Panc1 (cell line): ENCODE measurements at regions not wholly inside any gene's neighbourhood (a gene's known extent, or its start where the extent isn't known, plus 50 kb on each side); places are given as distances from the start of the nearest gene placed in this dataset.

ENCODE experiments used
- ATAC-seq: fragments of 200-7000 bp; cut with Tn5 transposase; 2 replicates; pipeline ENCODE4 v1.9.1; 2020; ENCODE audit warnings: mild to moderate bottlenecking, moderate library complexity
- BruUV-seq: library from RNA; stranded (reverse); fragments of 400-500 nt; replicated peaks from 2 replicates; lab custom pipeline; 2021; lab: Mats Ljungman, UMichigan
- CTCF ChIA-PET: fragments of 300-600 bp; sonication (Branson Sonifier 250); formaldehyde crosslinking; loops from one replicate; lab custom pipeline; 2022; ENCODE audit warnings: antibody characterized with exemption; lab: Charles Lee
- POLR2A ChIA-PET: fragments of 300-600 bp; sonication (Branson Sonifier 250); formaldehyde crosslinking; loops from one replicate; lab custom pipeline; 2022; ENCODE audit warnings: antibody characterized with exemption; lab: Charles Lee
- DNase-seq: peaks from one replicate; pipeline ENCODE4 v3.0.0-alpha.2; 2010; ENCODE audit warnings: low read depth, low spot score
- H3K27ac ChIP-seq: 2 replicates; pipeline ENCODE4 v1.5.1; 2011; ENCODE audit warnings: mild to moderate bottlenecking, low read length, inconsistent platforms
- H3K27me3 ChIP-seq: fragments of 200-500 bp; sonication (Bioruptor generic); 2 replicates; pipeline ENCODE4 v1.6.0; 2014; ENCODE audit warnings: low read length, inconsistent platforms; ENCODE audit not compliant: control insufficient read depth, insufficient read depth
- H3K36me3 ChIP-seq: fragments of 200-500 bp; sonication (Bioruptor generic); 2 replicates; pipeline ENCODE4 v1.5.1; 2014; ENCODE audit warnings: inconsistent platforms, mild to moderate bottlenecking, low read length, moderate library complexity; ENCODE audit not compliant: control insufficient read depth, insufficient read depth
- H3K4me1 ChIP-seq: 2 replicates; pipeline ENCODE4 v1.5.1; 2011; ENCODE audit warnings: inconsistent platforms, mild to moderate bottlenecking, low read length, moderate library complexity; ENCODE audit not compliant: control insufficient read depth, insufficient read depth
- H3K4me3 ChIP-seq, 2 experiments: 2 replicates each; pipeline ENCODE4 v1.5.1; 2011 to 2012; ENCODE audit warnings: low read depth in 2 of 2, low read length in 2 of 2, mild to moderate bottlenecking in 2 of 2, inconsistent platforms in 1 of 2, moderate library complexity in 1 of 2
- H3K9me3 ChIP-seq: fragments of 200-500 bp; sonication (Bioruptor generic); 2 replicates; pipeline ENCODE4 v1.5.1; 2014; ENCODE audit warnings: low read depth, mild to moderate bottlenecking, inconsistent platforms, low read length, moderate library complexity; ENCODE audit not compliant: control insufficient read depth, insufficient read depth
- POLR2AphosphoS5 ChIP-seq: IDR thresholded peaks from 2 replicates; pipeline ENCODE4 v1.6.1; 2012; ENCODE audit warnings: mild to moderate bottlenecking, low read depth, low read length, moderate library complexity
- REST ChIP-seq, 2 experiments: IDR thresholded peaks; 2 replicates each; pipeline ENCODE4 v1.6.1; 2011 to 2012; ENCODE audit warnings: low read depth in 2 of 2, control low read depth in 1 of 2, low read length in 1 of 2, mild to moderate bottlenecking in 1 of 2, moderate library complexity in 1 of 2; ENCODE audit not compliant: insufficient read depth in 1 of 2
- SIN3A ChIP-seq: IDR thresholded peaks from 2 replicates; pipeline ENCODE4 v1.6.1; 2012; ENCODE audit warnings: low read depth, mild to moderate bottlenecking, low read length, moderate library complexity, borderline replicate concordance; ENCODE audit not compliant: insufficient read depth
- TCF7L2 ChIP-seq: IDR thresholded peaks from 2 replicates; pipeline ENCODE4 v1.6.1; 2011; ENCODE audit warnings: mild to moderate bottlenecking, low read depth, low read length, inconsistent platforms
- in situ Hi-C: cut with HindIII; loops from 2 replicates; pipeline ENCODE4 v1.10.0; 2016; ENCODE audit warnings: low sequenced_read_pairs, low pct_unique_long_range_greater_than_20kb
- intact Hi-C: fragments of 100-400 bp; cut with micrococcal nuclease; formaldehyde crosslinking; loops from one replicate; pipeline ENCODE4 v1.10.0; 2022; ENCODE audit not compliant: unreplicated experiment
- TF ChIP-seq, protein P1 (sequence below): fragments of 450-650 bp; IDR thresholded peaks from 2 replicates; pipeline ENCODE4 v1.5.1; 2017; ENCODE audit warnings: mild to moderate bottlenecking

- Histone ChIP-seq H3K9me3 (0 out of 2 replicates have a peak, but pooled peaks cover 3% of the 10 kb centered on the region), H3K27me3 (no peaks in the 10 kb centered on the region), H3K4me1 (no peaks in the 10 kb centered on the region; the same call in 1 of the 2 replicates), H3K4me3 (no peak overlapping the region), H3K36me3 (no peaks in the 10 kb centered on the region), H3K27ac (no peak overlapping the region; the same call in 1 of the 2 replicates)
- TF ChIP-seq, protein P1, sequence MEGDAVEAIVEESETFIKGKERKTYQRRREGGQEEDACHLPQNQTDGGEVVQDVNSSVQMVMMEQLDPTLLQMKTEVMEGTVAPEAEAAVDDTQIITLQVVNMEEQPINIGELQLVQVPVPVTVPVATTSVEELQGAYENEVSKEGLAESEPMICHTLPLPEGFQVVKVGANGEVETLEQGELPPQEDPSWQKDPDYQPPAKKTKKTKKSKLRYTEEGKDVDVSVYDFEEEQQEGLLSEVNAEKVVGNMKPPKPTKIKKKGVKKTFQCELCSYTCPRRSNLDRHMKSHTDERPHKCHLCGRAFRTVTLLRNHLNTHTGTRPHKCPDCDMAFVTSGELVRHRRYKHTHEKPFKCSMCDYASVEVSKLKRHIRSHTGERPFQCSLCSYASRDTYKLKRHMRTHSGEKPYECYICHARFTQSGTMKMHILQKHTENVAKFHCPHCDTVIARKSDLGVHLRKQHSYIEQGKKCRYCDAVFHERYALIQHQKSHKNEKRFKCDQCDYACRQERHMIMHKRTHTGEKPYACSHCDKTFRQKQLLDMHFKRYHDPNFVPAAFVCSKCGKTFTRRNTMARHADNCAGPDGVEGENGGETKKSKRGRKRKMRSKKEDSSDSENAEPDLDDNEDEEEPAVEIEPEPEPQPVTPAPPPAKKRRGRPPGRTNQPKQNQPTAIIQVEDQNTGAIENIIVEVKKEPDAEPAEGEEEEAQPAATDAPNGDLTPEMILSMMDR = no peak
- TF ChIP-seq SIN3A = no peak
- TF ChIP-seq REST (IDR thresholded peaks at IDR 0.05; ENCODE audit: insufficient read depth in 1 of 2, low read depth in 2 of 2, low read length in 1 of 2) = no peak
- TF ChIP-seq TCF7L2 = no peak
- no peak for TF ChIP-seq POLR2AphosphoS5
- CTCF ChIA-PET = no interaction called here
- in situ Hi-C loops (no loop called here), intact Hi-C loops (no loop called here)
- POLR2A ChIA-PET = no interaction called here
- ATAC-seq = no peak
- DNase-seq = no peak
- BruUV-seq = no TSS peak
Observed at GRCh38 chr13:64718116-64718515, 2512.0 kb downstream of the PCDH9 start.

- no peak for DNase-seq
- no peaks in the 10 kb centered on the region for H3K27me3 ChIP-seq
- TF ChIP-seq, protein P1 = no peak
- TF ChIP-seq SIN3A = no peak
- no peak for TF ChIP-seq REST (IDR thresholded peaks at IDR 0.05; ENCODE audit: insufficient read depth in 1 of 2, low read depth in 2 of 2, low read length in 1 of 2)
- no peak for TF ChIP-seq TCF7L2
- no peak for TF ChIP-seq POLR2AphosphoS5
- no peaks in the 10 kb centered on the region for H3K36me3 ChIP-seq
- no peaks in the 10 kb centered on the region for H3K4me1 ChIP-seq
- no TSS peak for BruUV-seq
- peak overlapping the region; percentile 23; the same call in 1 of the 2 replicates for H3K27ac ChIP-seq
- H3K9me3 ChIP-seq = 0 out of 2 replicates have a peak, but pooled peaks cover 3% of the 10 kb centered on the region
- intact Hi-C loops = no loop called here
- POLR2A ChIA-PET = no interaction called here
- ATAC-seq = no peak
- H3K4me3 ChIP-seq = no peak overlapping the region
- CTCF ChIA-PET = no interaction called here
- in situ Hi-C loops = no loop called here
Observed at GRCh38 chr13:64716936-64717335, 2513.2 kb downstream of the PCDH9 start.
